Keratinocyte (primary cell): ENCODE measurements at regions not wholly inside any gene's neighbourhood (a gene's known extent, or its start where the extent isn't known, plus 50 kb on each side); places are given as distances from the start of the nearest gene placed in this dataset.

Source experiments
- DNase-seq: peaks from one replicate; pipeline ENCODE4 v3.0.0-alpha.2; 2011; ENCODE audit warnings: low read depth, missing footprints, low spot score
- FAIRE-seq: peaks from 2 replicates; lab custom pipeline; 2011; peaks lifted over from hg19 to GRCh38; lab: Jason Lieb, UNC
- H2AFZ ChIP-seq: 2 replicates; pipeline ENCODE4 v1.6.0; 2012; ENCODE audit warnings: low read length, control low read depth, inconsistent platforms; ENCODE audit not compliant: control insufficient read depth
- H3K27ac ChIP-seq: 2 replicates; pipeline ENCODE4 v1.5.1; 2011; ENCODE audit warnings: low read length; ENCODE audit not compliant: control insufficient read depth, insufficient read depth
- H3K27me3 ChIP-seq: 3 replicates; pipeline ENCODE4 v1.6.0; 2011; ENCODE audit warnings: low read length; ENCODE audit not compliant: control insufficient read depth, insufficient read depth; ENCODE audit errors: extremely low read depth
- H3K36me3 ChIP-seq, 2 experiments: 2 replicates in 1 of 2; 3 replicates in 1 of 2; pipeline ENCODE4 v1.5.1; 2011; ENCODE audit warnings: low read length in 2 of 2, mild to moderate bottlenecking in 1 of 2; ENCODE audit not compliant: control insufficient read depth in 2 of 2, insufficient read depth in 2 of 2; ENCODE audit errors: extremely low read depth in 1 of 2
- H3K4me1 ChIP-seq: 3 replicates; pipeline ENCODE4 v1.5.1; 2011; ENCODE audit warnings: low read length; ENCODE audit not compliant: control insufficient read depth, insufficient read depth; ENCODE audit errors: extremely low read depth
- H3K4me2 ChIP-seq: 3 replicates; pipeline ENCODE4 v1.6.0; 2011; ENCODE audit warnings: low read depth, low read length; ENCODE audit not compliant: control insufficient read depth, insufficient read depth; ENCODE audit errors: extremely low read depth
- H3K4me3 ChIP-seq, 3 experiments: fragments of 200-600 bp in 1 of 3; sonication (generic) in 1 of 3; 2 replicates in 2 of 3; 3 replicates in 1 of 3; pipeline ENCODE4 v1.5.1; 2011 to 2016; ENCODE audit warnings: low read length in 3 of 3, mild to moderate bottlenecking in 3 of 3, control low read depth in 2 of 3, inconsistent platforms in 1 of 3, low read depth in 1 of 3, mixed read lengths in 1 of 3, mixed run types in 1 of 3, moderate library complexity in 1 of 3; ENCODE audit not compliant: control insufficient read depth in 2 of 3, insufficient read depth in 2 of 3; ENCODE audit errors: extremely low read depth in 1 of 3
- H3K79me2 ChIP-seq: 2 replicates; pipeline ENCODE4 v1.6.0; 2012; ENCODE audit warnings: low read length; ENCODE audit not compliant: control insufficient read depth, insufficient read depth
- H3K9ac ChIP-seq: 3 replicates; pipeline ENCODE4 v1.6.0; 2011; ENCODE audit warnings: low read length; ENCODE audit not compliant: control insufficient read depth, insufficient read depth; ENCODE audit errors: extremely low read depth
- H3K9me1 ChIP-seq: 3 replicates; pipeline ENCODE4 v1.6.0; 2011; ENCODE audit warnings: low read length; ENCODE audit not compliant: control insufficient read depth, insufficient read depth; ENCODE audit errors: extremely low read depth
- H3K9me3 ChIP-seq: 2 replicates; pipeline ENCODE4 v1.5.1; 2012; ENCODE audit warnings: low read depth, low read length; ENCODE audit not compliant: control insufficient read depth
- H4K20me1 ChIP-seq: 3 replicates; pipeline ENCODE4 v1.6.0; 2011; ENCODE audit warnings: low read length; ENCODE audit not compliant: control insufficient read depth, insufficient read depth; ENCODE audit errors: extremely low read depth
- EZH2 ChIP-seq: IDR thresholded peaks from one replicate; pipeline ENCODE4 v1.6.1; 2012; ENCODE audit warnings: inconsistent platforms, mild to moderate bottlenecking, low read length, moderate library complexity
- dilution Hi-C: fragments of 300-500 bp; cut with MboI; formaldehyde crosslinking; loops from one replicate; pipeline ENCODE4 v1.7.0; 2020; ENCODE audit warnings: low sequenced_read_pairs; ENCODE audit not compliant: extremely low pct_ligation_motif_present
- TF ChIP-seq, protein P1 (sequence below), 3 experiments: IDR thresholded peaks in 1 of 3; conservative IDR thresholded peaks in 1 of 3; optimal IDR thresholded peaks in 1 of 3; 2 replicates in 2 of 3; 3 replicates in 1 of 3; pipeline versions ENCODE3 to v1.5.1; 2011; ENCODE audit warnings: low read length in 3 of 3, mild to moderate bottlenecking in 3 of 3, moderate library complexity in 2 of 3, control low read depth in 1 of 3, inconsistent platforms in 1 of 3; ENCODE audit not compliant: insufficient read depth in 2 of 3; ENCODE audit errors: extremely low read depth in 1 of 3

GRCh38 chr14:71398450-71398849 is 491.2 kb downstream of the PCNX1 start:
- Histone ChIP-seq H3K9ac (no peak overlapping the region), H3K4me1 (peaks cover 14% of the 10 kb centered on the region), H3K4me2 (no peak overlapping the region), H3K27me3 (no peaks in the 10 kb centered on the region), H3K9me1 (no peaks in the 10 kb centered on the region), H3K4me3 (no peak overlapping the region), H3K36me3 (no peaks in the 10 kb centered on the region), H2AFZ (no peak overlapping the region), H3K79me2 (peaks cover 38% of the 10 kb centered on the region), H3K27ac (no peak overlapping the region), H3K9me3 (no peaks in the 10 kb centered on the region), H4K20me1 (no peaks in the 10 kb centered on the region)
- FAIRE-seq (no peak), DNase-seq (no peak)
- TF ChIP-seq, protein P1, sequence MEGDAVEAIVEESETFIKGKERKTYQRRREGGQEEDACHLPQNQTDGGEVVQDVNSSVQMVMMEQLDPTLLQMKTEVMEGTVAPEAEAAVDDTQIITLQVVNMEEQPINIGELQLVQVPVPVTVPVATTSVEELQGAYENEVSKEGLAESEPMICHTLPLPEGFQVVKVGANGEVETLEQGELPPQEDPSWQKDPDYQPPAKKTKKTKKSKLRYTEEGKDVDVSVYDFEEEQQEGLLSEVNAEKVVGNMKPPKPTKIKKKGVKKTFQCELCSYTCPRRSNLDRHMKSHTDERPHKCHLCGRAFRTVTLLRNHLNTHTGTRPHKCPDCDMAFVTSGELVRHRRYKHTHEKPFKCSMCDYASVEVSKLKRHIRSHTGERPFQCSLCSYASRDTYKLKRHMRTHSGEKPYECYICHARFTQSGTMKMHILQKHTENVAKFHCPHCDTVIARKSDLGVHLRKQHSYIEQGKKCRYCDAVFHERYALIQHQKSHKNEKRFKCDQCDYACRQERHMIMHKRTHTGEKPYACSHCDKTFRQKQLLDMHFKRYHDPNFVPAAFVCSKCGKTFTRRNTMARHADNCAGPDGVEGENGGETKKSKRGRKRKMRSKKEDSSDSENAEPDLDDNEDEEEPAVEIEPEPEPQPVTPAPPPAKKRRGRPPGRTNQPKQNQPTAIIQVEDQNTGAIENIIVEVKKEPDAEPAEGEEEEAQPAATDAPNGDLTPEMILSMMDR (optimal IDR thresholded peaks at IDR 0.05 in 1 of 3, IDR thresholded peaks at IDR 0.05 in 1 of 3, conservative IDR thresholded peaks at IDR 0.05 in 1 of 3; ENCODE audit: extremely low read depth in 1 of 3, insufficient read depth in 2 of 3, low read length in 3 of 3) = no peak
- no peak for TF ChIP-seq EZH2
- dilution Hi-C loops = no loop called here

GRCh38 chr14:71399057-71399487 is 491.8 kb downstream of the PCNX1 start:
- no peak overlapping the region for H2AFZ ChIP-seq
- no peak overlapping the region for H3K27ac ChIP-seq
- H3K9me3 ChIP-seq = no peaks in the 10 kb centered on the region
- FAIRE-seq (no peak), DNase-seq (no peak)
- H3K9ac ChIP-seq = no peak overlapping the region
- H3K36me3 ChIP-seq = no peaks in the 10 kb centered on the region
- no peak overlapping the region for H3K4me2 ChIP-seq
- TF ChIP-seq, protein P1 (optimal IDR thresholded peaks at IDR 0.05 in 1 of 3, IDR thresholded peaks at IDR 0.05 in 1 of 3, conservative IDR thresholded peaks at IDR 0.05 in 1 of 3; ENCODE audit: extremely low read depth in 1 of 3, insufficient read depth in 2 of 3, low read length in 3 of 3) = no peak
- no peak for TF ChIP-seq EZH2
- no peak overlapping the region for H3K4me3 ChIP-seq
- H3K4me1 ChIP-seq = peaks cover 14% of the 10 kb centered on the region
- H3K9me1 ChIP-seq = no peaks in the 10 kb centered on the region
- no peaks in the 10 kb centered on the region for H3K27me3 ChIP-seq
- dilution Hi-C loops = no loop called here
- H3K79me2 ChIP-seq = peaks cover 34% of the 10 kb centered on the region
- H4K20me1 ChIP-seq = no peaks in the 10 kb centered on the region
